ENCODE measurements at regions not wholly inside any gene's neighbourhood (a gene's known extent, or its start where the extent isn't known, plus 50 kb on each side); places are given as distances from the start of the nearest gene placed in this dataset.

GRCh38 chr5:97563050-97563657, 380.1 kb upstream of the RIOK2 start:
- TF ChIP-seq POLR2A (IDR thresholded peaks at IDR 0.05), result no peak
- no peak for TF ChIP-seq CTCF (IDR thresholded peaks at IDR 0.05)
